Mesenchymal stem cell (in vitro differentiated cells and primary cell): ENCODE measurements at regions not wholly inside any gene's neighbourhood (a gene's known extent, or its start where the extent isn't known, plus 50 kb on each side); places are given as distances from the start of the nearest gene placed in this dataset.

Experiments used
- DNase-seq: peaks from one replicate; pipeline ENCODE4 v3.0.0-alpha.2; 2013
- H2AFZ ChIP-seq: one replicate; pipeline ENCODE4 v1.6.1; 2013; ENCODE audit warnings: low read depth, mild to moderate bottlenecking, control low read depth, inconsistent platforms, low read length, moderate library complexity
- H2AK5ac ChIP-seq: 2 replicates; pipeline ENCODE4 v1.6.1; 2013; ENCODE audit warnings: low read length, moderate library complexity, mild to moderate bottlenecking, inconsistent platforms; ENCODE audit not compliant: severe bottlenecking
- H2BK120ac ChIP-seq: one replicate; pipeline ENCODE4 v1.6.1; 2013; ENCODE audit warnings: low read depth, mild to moderate bottlenecking, inconsistent platforms, low read length, moderate library complexity
- H2BK12ac ChIP-seq, 2 experiments: one replicate each; pipeline ENCODE4 v1.6.1; 2013; ENCODE audit warnings: inconsistent platforms in 2 of 2, low read length in 2 of 2, mild to moderate bottlenecking in 2 of 2, moderate library complexity in 2 of 2, control low read depth in 1 of 2
- H2BK15ac ChIP-seq: one replicate; pipeline ENCODE4 v1.6.1; 2013; ENCODE audit warnings: mild to moderate bottlenecking, low read depth, inconsistent platforms; ENCODE audit not compliant: poor library complexity, severe bottlenecking
- H2BK5ac ChIP-seq: 2 replicates; pipeline ENCODE4 v1.6.1; 2013; ENCODE audit warnings: low read depth, mild to moderate bottlenecking, low read length, control low read depth, inconsistent platforms; ENCODE audit not compliant: poor library complexity, severe bottlenecking
- H3K14ac ChIP-seq, 2 experiments: one replicate each; pipeline ENCODE4 v1.6.1; 2013; ENCODE audit warnings: inconsistent platforms in 2 of 2, low read length in 2 of 2, control low read depth in 1 of 2, mild to moderate bottlenecking in 1 of 2, moderate library complexity in 1 of 2
- H3K18ac ChIP-seq, 2 experiments: one replicate each; pipeline ENCODE4 v1.6.1; 2013; ENCODE audit warnings: inconsistent platforms in 2 of 2, low read length in 2 of 2, control low read depth in 1 of 2, low read depth in 1 of 2, mild to moderate bottlenecking in 1 of 2
- H3K23ac ChIP-seq, 2 experiments: one replicate each; pipeline ENCODE4 v1.6.1; 2013; ENCODE audit warnings: inconsistent platforms in 2 of 2, low read length in 2 of 2, mild to moderate bottlenecking in 2 of 2, moderate library complexity in 2 of 2, control low read depth in 1 of 2
- H3K27ac ChIP-seq: 2 replicates; pipeline ENCODE4 v1.5.1; 2013; ENCODE audit warnings: mild to moderate bottlenecking, moderate library complexity, low read length, control low read depth, inconsistent platforms; ENCODE audit not compliant: poor library complexity, severe bottlenecking
- H3K27me3 ChIP-seq, 2 experiments: 2 replicates each; pipeline versions ENCODE4 v1.6.1 to v1.7.0; 2013; ENCODE audit warnings: low read length in 2 of 2, mild to moderate bottlenecking in 2 of 2, moderate library complexity in 2 of 2, control low read depth in 1 of 2, inconsistent platforms in 1 of 2; ENCODE audit not compliant: control insufficient read depth in 1 of 2, insufficient read depth in 1 of 2
- H3K36me3 ChIP-seq, 2 experiments: 2 replicates each; pipeline versions ENCODE4 v1.6.1 to v1.7.0; 2013; ENCODE audit warnings: low read length in 2 of 2, control low read depth in 1 of 2, inconsistent platforms in 1 of 2, low read depth in 1 of 2, mild to moderate bottlenecking in 1 of 2; ENCODE audit not compliant: insufficient read depth in 2 of 2, control insufficient read depth in 1 of 2
- H3K4ac ChIP-seq, 2 experiments: one replicate each; pipeline ENCODE4 v1.6.1; 2013; ENCODE audit warnings: inconsistent platforms in 2 of 2, low read length in 2 of 2, mild to moderate bottlenecking in 2 of 2, moderate library complexity in 2 of 2, control low read depth in 1 of 2, low read depth in 1 of 2
- H3K4me1 ChIP-seq: 2 replicates; pipeline ENCODE4 v1.6.1; 2013; ENCODE audit warnings: low read depth, low read length, control low read depth; ENCODE audit not compliant: control insufficient read depth, insufficient read depth
- H3K4me2 ChIP-seq: 2 replicates; pipeline ENCODE4 v1.6.1; 2013; ENCODE audit warnings: low read length, mild to moderate bottlenecking, inconsistent platforms; ENCODE audit not compliant: poor library complexity, severe bottlenecking
- H3K4me3 ChIP-seq, 2 experiments: 2 replicates each; pipeline versions ENCODE4 v1.5.1 to v1.7.0; 2013; ENCODE audit warnings: low read length in 2 of 2, mild to moderate bottlenecking in 2 of 2, control low read depth in 1 of 2, low read depth in 1 of 2; ENCODE audit not compliant: insufficient read depth in 1 of 2
- H3K79me1 ChIP-seq: replicated peaks from 2 replicates; pipeline ENCODE4 v1.6.1; 2013; ENCODE audit warnings: mild to moderate bottlenecking, control low read depth, low read length, inconsistent platforms; ENCODE audit not compliant: poor library complexity, severe bottlenecking
- H3K9ac ChIP-seq: 2 replicates; pipeline ENCODE4 v1.7.0; 2013; ENCODE audit warnings: mild to moderate bottlenecking, low read length, moderate library complexity
- H3K9me3 ChIP-seq: 2 replicates; pipeline ENCODE4 v1.7.0; 2013; ENCODE audit warnings: mild to moderate bottlenecking, low read length; ENCODE audit not compliant: control insufficient read depth
- H4K8ac ChIP-seq: one replicate; pipeline ENCODE4 v1.6.1; 2013; ENCODE audit warnings: inconsistent platforms, mild to moderate bottlenecking, low read length, moderate library complexity
- H4K91ac ChIP-seq: one replicate; pipeline ENCODE4 v1.6.1; 2013; ENCODE audit warnings: mild to moderate bottlenecking, low read length, inconsistent platforms
- WGBS: methylation state at CpG from one replicate; pipeline ENCODE4 v1.1.7; 2013; ENCODE audit warnings: mixed read lengths; 5-methylcytosine and 5-hydroxymethylcytosine counted together

DNA sequence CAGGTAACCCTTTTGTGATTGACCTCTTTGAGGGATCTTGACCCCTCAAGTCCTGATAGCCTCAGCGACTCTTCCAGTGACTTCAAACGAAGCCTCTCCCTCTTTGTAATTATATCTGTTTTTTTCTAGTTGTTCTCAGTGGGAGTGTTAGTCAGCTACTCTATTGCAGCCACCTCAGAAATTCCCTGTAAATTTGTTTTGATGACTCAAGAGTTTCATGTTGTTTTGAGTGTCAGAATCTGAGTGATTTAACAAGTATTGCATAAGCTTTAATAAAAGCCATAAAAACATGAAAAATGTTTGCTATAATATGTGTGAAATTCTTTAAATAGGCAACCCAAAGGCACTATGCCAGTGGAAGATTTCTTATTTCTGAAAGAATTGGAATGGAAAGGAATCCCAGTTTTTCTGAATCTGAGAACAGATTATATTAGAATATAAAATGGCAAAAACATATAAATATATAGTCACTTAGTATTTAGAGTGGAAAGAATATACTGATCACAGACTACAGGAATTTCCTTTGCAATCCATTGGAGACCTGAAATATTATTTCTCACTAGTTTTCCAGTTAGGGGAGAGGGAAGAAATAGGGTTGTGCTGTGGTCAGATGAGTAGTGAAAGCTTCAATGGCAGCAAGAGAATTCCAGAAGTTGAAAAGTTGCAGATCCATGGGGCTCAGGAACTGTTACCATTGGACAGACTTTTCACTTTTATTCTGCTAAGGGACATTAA, 94.4 kb upstream of the SEMA3C start:
- no peak overlapping the region for H4K8ac ChIP-seq
- peak; percentile 50 for DNase-seq
- H3K23ac ChIP-seq: no peak overlapping the region
- peak overlapping the region; percentile 65 for H3K9ac ChIP-seq
- no peaks in the 10 kb centered on the region for H3K79me1 ChIP-seq
- no peak overlapping the region for H3K4me3 ChIP-seq
- H3K4me1 ChIP-seq: no peaks in the 10 kb centered on the region
- H3K27ac ChIP-seq: peak overlapping the region; percentile 49
- H3K9me3 ChIP-seq: no peaks in the 10 kb centered on the region
- no peak overlapping the region for H2BK5ac ChIP-seq
- H3K27me3 ChIP-seq: no peaks in the 10 kb centered on the region
- no peaks in the 10 kb centered on the region for H3K36me3 ChIP-seq
- no peak overlapping the region for H3K4ac ChIP-seq
- H2BK120ac ChIP-seq: no peak overlapping the region
- H2AFZ ChIP-seq: no peak overlapping the region
- H2BK12ac ChIP-seq: no peak overlapping the region
- H2AK5ac ChIP-seq: no peak overlapping the region
- H3K18ac ChIP-seq: no peak overlapping the region
- no peak overlapping the region for H3K4me2 ChIP-seq
- no CpG with 5 or more reads among the region's 2 CpGs for WGBS
- H4K91ac ChIP-seq: no peak overlapping the region
- H2BK15ac ChIP-seq: no peak overlapping the region
- no peak overlapping the region for H3K14ac ChIP-seq

DNA sequence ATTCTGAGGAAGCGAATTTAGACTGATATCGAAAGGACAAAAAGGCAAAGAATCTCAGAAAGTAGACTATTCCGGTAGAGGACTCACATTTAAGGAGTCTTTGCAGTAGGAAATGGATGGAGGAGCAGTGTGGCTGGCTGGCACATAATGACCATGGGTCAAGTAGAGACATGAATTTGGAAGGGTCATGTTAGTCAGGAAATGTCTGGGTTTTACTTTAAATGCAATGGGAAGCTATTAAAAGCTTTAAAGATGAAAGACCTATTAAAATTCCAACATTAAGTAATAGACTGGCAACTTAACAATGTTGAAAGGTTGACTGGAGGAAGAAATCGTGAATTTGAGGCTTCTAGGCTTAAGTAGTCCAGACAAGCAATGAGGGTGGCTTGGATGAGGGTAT, 90.0 kb upstream of the SEMA3C start:
- H3K27ac ChIP-seq: no peak overlapping the region
- H2AK5ac ChIP-seq: no peak overlapping the region
- H4K91ac ChIP-seq: no peak overlapping the region
- no peak overlapping the region for H2BK15ac ChIP-seq
- H3K36me3 ChIP-seq: no peaks in the 10 kb centered on the region
- no peak overlapping the region for H2BK120ac ChIP-seq
- H3K4ac ChIP-seq: no peak overlapping the region
- H2BK12ac ChIP-seq: no peak overlapping the region
- no peaks in the 10 kb centered on the region for H3K79me1 ChIP-seq
- H3K18ac ChIP-seq: no peak overlapping the region
- DNase-seq: no peak
- H3K27me3 ChIP-seq: no peaks in the 10 kb centered on the region
- H3K9me3 ChIP-seq: no peaks in the 10 kb centered on the region
- no peak overlapping the region for H3K4me3 ChIP-seq
- H3K9ac ChIP-seq: no peak overlapping the region
- no peak overlapping the region for H3K14ac ChIP-seq
- WGBS: 92% methylated on average over 4 of the region's 4 CpGs
- no peak overlapping the region for H2AFZ ChIP-seq
- no peaks in the 10 kb centered on the region for H3K4me1 ChIP-seq
- no peak overlapping the region for H3K23ac ChIP-seq
- no peak overlapping the region for H3K4me2 ChIP-seq
- no peak overlapping the region for H4K8ac ChIP-seq
- no peak overlapping the region for H2BK5ac ChIP-seq

DNA sequence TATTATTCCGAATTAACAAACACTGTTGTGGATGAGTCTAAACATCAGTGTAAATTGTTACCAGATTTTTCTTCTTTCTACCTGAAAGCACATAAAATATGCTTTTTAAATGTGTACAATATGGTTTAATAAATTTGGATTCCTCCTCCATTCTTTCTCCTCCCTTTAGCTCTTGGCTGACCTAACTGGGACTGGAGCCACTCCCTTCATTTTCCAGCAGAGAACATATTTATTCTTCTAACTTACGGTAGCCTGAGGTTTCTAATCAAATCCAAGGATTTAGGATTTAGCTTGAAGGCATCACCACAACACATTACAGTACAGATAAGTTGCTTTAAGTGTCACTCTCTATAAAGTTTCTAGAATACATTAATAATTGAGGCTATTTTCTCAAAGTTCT, 88.2 kb upstream of the SEMA3C start:
- Histone ChIP-seq H2AK5ac (no peak overlapping the region), H3K36me3 (no peaks in the 10 kb centered on the region), H3K79me1 (no peaks in the 10 kb centered on the region), H2BK5ac (no peak overlapping the region), H3K4me3 (no peak overlapping the region), H3K4ac (no peak overlapping the region), H3K9ac (peak overlapping the region; percentile 56), H3K18ac (no peak overlapping the region), H3K27me3 (no peaks in the 10 kb centered on the region), H3K23ac (no peak overlapping the region), H2BK15ac (no peak overlapping the region), H2BK120ac (no peak overlapping the region), H3K4me2 (no peak overlapping the region), H3K14ac (no peak overlapping the region), H2AFZ (no peak overlapping the region), H3K27ac (no peak overlapping the region), H4K91ac (no peak overlapping the region), H2BK12ac (no peak overlapping the region), H4K8ac (no peak overlapping the region), H3K9me3 (no peaks in the 10 kb centered on the region), H3K4me1 (no peaks in the 10 kb centered on the region)
- 100% methylated on average over 1 of the region's 2 CpGs for WGBS
- DNase-seq: no peak

DNA sequence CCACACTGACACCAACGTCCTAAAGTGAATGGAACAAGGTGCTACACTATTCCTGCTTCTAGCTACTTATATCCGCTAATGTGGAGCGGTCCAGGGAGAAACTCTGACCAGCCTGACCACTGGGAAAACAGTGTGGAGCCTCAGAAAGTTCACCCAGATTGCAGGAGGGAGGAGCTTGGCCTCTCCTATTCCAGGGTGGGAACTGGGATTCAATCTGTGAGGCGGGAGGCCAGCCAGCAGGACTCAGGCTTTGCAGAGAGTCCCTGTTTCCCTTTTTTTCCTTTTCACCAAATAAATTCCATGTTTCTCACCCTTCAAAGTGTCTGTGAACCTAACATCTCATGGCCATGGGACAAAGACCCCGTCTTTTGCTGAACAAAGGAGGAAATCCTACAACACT, 86.4 kb upstream of the SEMA3C start:
- H4K8ac ChIP-seq: no peak overlapping the region
- no peak overlapping the region for H2BK120ac ChIP-seq
- no peak for DNase-seq
- H3K4me3 ChIP-seq: no peak overlapping the region
- no peak overlapping the region for H3K4me2 ChIP-seq
- no peak overlapping the region for H3K14ac ChIP-seq
- H4K91ac ChIP-seq: no peak overlapping the region
- 95% methylated on average over 4 of the region's 5 CpGs for WGBS
- no peak overlapping the region for H2BK15ac ChIP-seq
- H3K36me3 ChIP-seq: no peaks in the 10 kb centered on the region
- no peaks in the 10 kb centered on the region for H3K4me1 ChIP-seq
- H3K9ac ChIP-seq: peak overlapping the region; percentile 58
- no peaks in the 10 kb centered on the region for H3K9me3 ChIP-seq
- H2AFZ ChIP-seq: no peak overlapping the region
- no peak overlapping the region for H2BK12ac ChIP-seq
- no peak overlapping the region for H3K23ac ChIP-seq
- no peak overlapping the region for H3K27ac ChIP-seq
- no peaks in the 10 kb centered on the region for H3K27me3 ChIP-seq
- no peak overlapping the region for H2AK5ac ChIP-seq
- no peak overlapping the region for H3K18ac ChIP-seq
- H3K79me1 ChIP-seq: no peaks in the 10 kb centered on the region
- H2BK5ac ChIP-seq: no peak overlapping the region
- no peak overlapping the region for H3K4ac ChIP-seq
